MM.1S (cell line): ENCODE measurements at regions not wholly inside any gene's neighbourhood (a gene's known extent, or its start where the extent isn't known, plus 50 kb on each side); places are given as distances from the start of the nearest gene placed in this dataset.

Source experiments
- DNase-seq: peaks from one replicate; pipeline ENCODE4 v3.0.0-alpha.2; 2015
- H2AFZ ChIP-seq: fragments of 300-600 bp; sonication (generic); 2 replicates; pipeline ENCODE4 v1.6.0; 2016; ENCODE audit warnings: antibody characterized with exemption, low read length
- H3F3A ChIP-seq: fragments of 300-600 bp; sonication (generic); 2 replicates; pipeline ENCODE4 v1.6.1; 2016; ENCODE audit warnings: mild to moderate bottlenecking, antibody characterized with exemption, low read length, moderate library complexity, mixed read lengths; ENCODE audit not compliant: insufficient read depth
- H3K27ac ChIP-seq: fragments of 300-600 bp; sonication (generic); 2 replicates; pipeline ENCODE4 v1.5.1; 2016; ENCODE audit warnings: mild to moderate bottlenecking, low read length
- H3K27me3 ChIP-seq: fragments of 300-600 bp; sonication (generic); replicated peaks from 2 replicates; pipeline ENCODE4 v1.6.0; 2016; ENCODE audit warnings: low read length; ENCODE audit not compliant: insufficient read depth
- H3K36me3 ChIP-seq: fragments of 300-600 bp; sonication (generic); replicated peaks from 2 replicates; pipeline ENCODE4 v1.6.1; 2016; ENCODE audit warnings: mild to moderate bottlenecking, low read length, mixed read lengths; ENCODE audit not compliant: insufficient read depth
- H3K4me1 ChIP-seq: fragments of 300-600 bp; sonication (generic); 2 replicates; pipeline ENCODE4 v1.6.1; 2016; ENCODE audit warnings: low read length, mixed read lengths
- H3K4me2 ChIP-seq: fragments of 300-600 bp; sonication (generic); 2 replicates; pipeline ENCODE4 v1.6.0; 2016; ENCODE audit warnings: low read depth, low read length
- H3K4me3 ChIP-seq: fragments of 300-600 bp; sonication (generic); 2 replicates; pipeline ENCODE4 v1.5.1; 2016; ENCODE audit warnings: low read length, mixed read lengths
- H3K79me2 ChIP-seq: fragments of 300-600 bp; sonication (generic); 2 replicates; pipeline ENCODE4 v1.6.1; 2016; ENCODE audit warnings: mixed run types, low read length, mixed read lengths
- H3K9ac ChIP-seq: fragments of 300-600 bp; sonication (generic); 2 replicates; pipeline ENCODE4 v1.6.1; 2016; ENCODE audit warnings: low read length, mixed read lengths
- H3K9me2 ChIP-seq: fragments of 300-600 bp; sonication (generic); replicated peaks from 2 replicates; pipeline ENCODE4 v1.6.1; 2016; ENCODE audit warnings: mild to moderate bottlenecking, low read length, mixed read lengths; ENCODE audit not compliant: insufficient read depth
- H3K9me3 ChIP-seq: fragments of 300-600 bp; sonication (generic); replicated peaks from 2 replicates; pipeline ENCODE4 v1.6.1; 2016; ENCODE audit warnings: mild to moderate bottlenecking, low read length, mixed read lengths; ENCODE audit not compliant: insufficient read depth
- H4K20me1 ChIP-seq: fragments of 300-600 bp; sonication (generic); 2 replicates; pipeline ENCODE4 v1.6.1; 2016; ENCODE audit warnings: mild to moderate bottlenecking, low read length, moderate library complexity, mixed read lengths; ENCODE audit not compliant: insufficient read depth
- CTCF ChIP-seq: fragments of 300-600 bp; sonication (generic); IDR thresholded peaks from 2 replicates; pipeline ENCODE4 v1.5.1; 2016; ENCODE audit warnings: antibody characterized with exemption, low read length, mixed read lengths
- EZH2 ChIP-seq: fragments of 300-600 bp; sonication (generic); optimal IDR thresholded peaks from 2 replicates; pipeline ENCODE3; 2017; ENCODE audit warnings: low read depth, mild to moderate bottlenecking, antibody characterized with exemption, low read length, mixed read lengths
- EZH2phosphoT487 ChIP-seq: fragments of 300-600 bp; sonication (generic); IDR thresholded peaks from 2 replicates; pipeline ENCODE4 v1.6.1; 2018; ENCODE audit warnings: antibody characterized with exemption, low read length

GRCh38 chr12:11980115-11980514, 90.6 kb upstream of the BCL2L14 start:
- Histone ChIP-seq H2AFZ (no peak overlapping the region), H3K79me2 (no peaks in the 10 kb centered on the region), H3K4me1 (peaks cover 20% of the 10 kb centered on the region), H3F3A (peaks cover 7% of the 10 kb centered on the region), H3K27me3 (no peaks in the 10 kb centered on the region), H4K20me1 (no peaks in the 10 kb centered on the region), H3K36me3 (no peaks in the 10 kb centered on the region), H3K9ac (no peak overlapping the region), H3K9me3 (no peaks in the 10 kb centered on the region), H3K4me3 (no peak overlapping the region), H3K27ac (peak overlapping the region; percentile 61; the same call in 1 of the 2 replicates), H3K4me2 (peak overlapping the region; percentile 46; the same call in 1 of the 2 replicates), H3K9me2 (no peaks in the 10 kb centered on the region)
- TF ChIP-seq EZH2phosphoT487 (no peak), EZH2 (no peak), CTCF (no peak)
- no peak for DNase-seq

- no peaks in the 10 kb centered on the region for H3K9me2 ChIP-seq
- H3K36me3 ChIP-seq, result no peaks in the 10 kb centered on the region
- H3K79me2 ChIP-seq, result no peaks in the 10 kb centered on the region
- H2AFZ ChIP-seq, result 0 out of 2 replicates have a peak overlapping the region, but pooled peaks have one; percentile 8
- H3F3A ChIP-seq, result peaks cover 7% of the 10 kb centered on the region
- H4K20me1 ChIP-seq, result no peaks in the 10 kb centered on the region
- H3K27ac ChIP-seq, result peak overlapping the region; percentile 61; the same call in 1 of the 2 replicates
- peak overlapping the region; percentile 24; the same call in 1 of the 2 replicates for H3K4me3 ChIP-seq
- no peak for TF ChIP-seq EZH2
- H3K4me2 ChIP-seq, result peak overlapping the region; percentile 46; the same call in 1 of the 2 replicates
- peak overlapping the region; percentile 18; the same call in 1 of the 2 replicates for H3K9ac ChIP-seq
- no peaks in the 10 kb centered on the region for H3K9me3 ChIP-seq
- H3K27me3 ChIP-seq, result no peaks in the 10 kb centered on the region
- H3K4me1 ChIP-seq, result peaks cover 20% of the 10 kb centered on the region
- peak; percentile 70 for DNase-seq
Observed at GRCh38 chr12:11981121-11981733, 89.5 kb upstream of the BCL2L14 start.

- DNase-seq, result no peak
- no peak overlapping the region for H3K9ac ChIP-seq
- H3F3A ChIP-seq, result peaks cover 7% of the 10 kb centered on the region
- no peaks in the 10 kb centered on the region for H3K79me2 ChIP-seq
- H3K4me1 ChIP-seq, result peaks cover 20% of the 10 kb centered on the region
- H3K27me3 ChIP-seq, result no peaks in the 10 kb centered on the region
- TF ChIP-seq EZH2phosphoT487 (no peak), EZH2 (no peak), CTCF (no peak)
- H2AFZ ChIP-seq, result no peak overlapping the region
- no peaks in the 10 kb centered on the region for H3K9me2 ChIP-seq
- no peaks in the 10 kb centered on the region for H4K20me1 ChIP-seq
- no peaks in the 10 kb centered on the region for H3K36me3 ChIP-seq
- no peaks in the 10 kb centered on the region for H3K9me3 ChIP-seq
- H3K4me2 ChIP-seq, result no peak overlapping the region
- no peak overlapping the region for H3K27ac ChIP-seq
- no peak overlapping the region for H3K4me3 ChIP-seq
Observed at GRCh38 chr12:11984417-11984816, 86.3 kb upstream of the BCL2L14 start.

- no peaks in the 10 kb centered on the region for H3K79me2 ChIP-seq
- no peaks in the 10 kb centered on the region for H3K27me3 ChIP-seq
- H3K9me2 ChIP-seq, result no peaks in the 10 kb centered on the region
- no peaks in the 10 kb centered on the region for H3K9me3 ChIP-seq
- no peak overlapping the region for H2AFZ ChIP-seq
- no peak overlapping the region for H3K4me3 ChIP-seq
- no peaks in the 10 kb centered on the region for H3F3A ChIP-seq
- DNase-seq, result no peak
- no peak overlapping the region for H3K9ac ChIP-seq
- H3K4me2 ChIP-seq, result no peak overlapping the region
- TF ChIP-seq EZH2phosphoT487 (no peak), EZH2 (no peak), CTCF (no peak)
- H3K27ac ChIP-seq, result no peak overlapping the region
- H3K4me1 ChIP-seq, result peaks cover 6% of the 10 kb centered on the region
- H3K36me3 ChIP-seq, result no peaks in the 10 kb centered on the region
- no peaks in the 10 kb centered on the region for H4K20me1 ChIP-seq
Observed at GRCh38 chr12:11986165-11986564, 84.6 kb upstream of the BCL2L14 start.
